ENCODE measurements at regions not wholly inside any gene's neighbourhood (a gene's known extent, or its start where the extent isn't known, plus 50 kb on each side); places are given as distances from the start of the nearest gene placed in this dataset.

GRCh38 chrX:25279510-25279909 lies 263.7 kb upstream of the ARX start:
- TF ChIP-seq ARNT (IDR thresholded peaks at IDR 0.05), result no peak
- no peak for TF ChIP-seq FOXA1 (IDR thresholded peaks at IDR 0.05)
- no peak for TF ChIP-seq L3MBTL2 (conservative IDR thresholded peaks at IDR 0.05)
- TF ChIP-seq PKNOX1 (IDR thresholded peaks at IDR 0.05), result no peak
- no peak for TF ChIP-seq CTBP1 (IDR thresholded peaks at IDR 0.05; ENCODE audit: borderline replicate concordance)
- TF ChIP-seq HDGF (IDR thresholded peaks at IDR 0.05; ENCODE audit: borderline replicate concordance), result no peak
- no peak for TF ChIP-seq BHLHE40 (IDR thresholded peaks at IDR 0.05; ENCODE audit: borderline replicate concordance)
- no peak for TF ChIP-seq TARDBP (IDR thresholded peaks at IDR 0.05)
- TF ChIP-seq LEF1 (IDR thresholded peaks at IDR 0.05; ENCODE audit: borderline replicate concordance), result no peak
- TF ChIP-seq FOXK2 (IDR thresholded peaks at IDR 0.05), result no peak

Measured in HEK293T (cell line).